Body of pancreas (tissue), 4 donors: ENCODE measurements at regions not wholly inside any gene's neighbourhood (a gene's known extent, or its start where the extent isn't known, plus 50 kb on each side); places are given as distances from the start of the nearest gene placed in this dataset.
"Not testable (repeated sequence)": the region's sequence is repeated elsewhere in the genome, so short reads cannot be mapped to it uniquely, and the experiment has no call there.

Source experiments
- POLR2A ChIP-seq, 3 donors: fragments of 450-650 bp; IDR thresholded peaks; one replicate each; pipeline ENCODE4 v1.6.1; 2016; ENCODE audit warnings: antibody characterized with exemption in 3 of 3, mild to moderate bottlenecking in 2 of 3
- TF ChIP-seq, protein P1 (sequence below), 7 experiments: fragments of 450-650 bp in 4 of 7; fragments of 200-600 bp in 3 of 7; sonication (generic) in 3 of 7; IDR thresholded peaks; one replicate each; pipeline ENCODE4 v1.5.1; 2016 to 2019; ENCODE audit warnings: antibody characterized with exemption in 7 of 7

DNA sequence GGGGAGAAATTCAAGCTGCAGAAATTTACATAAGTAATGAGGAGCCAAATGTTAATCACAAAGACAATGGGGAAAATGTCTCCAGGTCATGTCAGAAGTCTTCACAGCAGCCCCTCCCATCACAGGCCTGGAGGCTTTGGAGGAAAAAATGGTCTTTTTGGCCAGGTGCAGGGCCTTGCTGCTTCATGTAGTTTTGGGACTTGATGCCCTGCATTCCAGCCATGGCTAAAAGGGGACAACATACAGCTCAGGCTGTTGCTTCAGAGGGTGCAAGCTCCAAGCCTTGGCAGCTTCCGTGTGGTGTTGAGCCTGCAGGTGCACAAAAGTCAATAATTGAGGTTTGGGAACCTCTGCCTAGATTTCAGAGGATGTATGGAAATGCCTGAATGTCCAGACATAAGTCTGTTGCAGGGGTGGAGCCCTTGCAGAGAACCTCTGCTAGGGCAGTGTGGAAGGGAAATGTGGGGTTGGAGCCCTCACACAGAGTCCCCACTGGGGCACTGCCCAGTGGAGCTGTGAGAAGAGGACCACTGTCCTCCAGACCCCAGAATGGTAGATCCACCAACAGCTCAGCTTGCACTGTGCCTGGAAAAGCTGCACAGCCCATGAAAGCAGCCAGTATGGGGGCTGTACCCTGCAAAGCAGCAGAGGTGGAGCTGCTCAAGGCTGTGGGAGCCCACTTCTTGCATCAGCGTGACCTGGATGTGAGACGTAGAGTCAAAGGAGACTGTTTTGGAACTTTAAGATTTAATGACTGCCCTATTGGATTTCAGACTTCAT lies 95.8 kb downstream of the KIF26A start:
- TF ChIP-seq, protein P1, sequence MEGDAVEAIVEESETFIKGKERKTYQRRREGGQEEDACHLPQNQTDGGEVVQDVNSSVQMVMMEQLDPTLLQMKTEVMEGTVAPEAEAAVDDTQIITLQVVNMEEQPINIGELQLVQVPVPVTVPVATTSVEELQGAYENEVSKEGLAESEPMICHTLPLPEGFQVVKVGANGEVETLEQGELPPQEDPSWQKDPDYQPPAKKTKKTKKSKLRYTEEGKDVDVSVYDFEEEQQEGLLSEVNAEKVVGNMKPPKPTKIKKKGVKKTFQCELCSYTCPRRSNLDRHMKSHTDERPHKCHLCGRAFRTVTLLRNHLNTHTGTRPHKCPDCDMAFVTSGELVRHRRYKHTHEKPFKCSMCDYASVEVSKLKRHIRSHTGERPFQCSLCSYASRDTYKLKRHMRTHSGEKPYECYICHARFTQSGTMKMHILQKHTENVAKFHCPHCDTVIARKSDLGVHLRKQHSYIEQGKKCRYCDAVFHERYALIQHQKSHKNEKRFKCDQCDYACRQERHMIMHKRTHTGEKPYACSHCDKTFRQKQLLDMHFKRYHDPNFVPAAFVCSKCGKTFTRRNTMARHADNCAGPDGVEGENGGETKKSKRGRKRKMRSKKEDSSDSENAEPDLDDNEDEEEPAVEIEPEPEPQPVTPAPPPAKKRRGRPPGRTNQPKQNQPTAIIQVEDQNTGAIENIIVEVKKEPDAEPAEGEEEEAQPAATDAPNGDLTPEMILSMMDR (IDR thresholded peaks at IDR 0.05) = not testable (repeated sequence)
- not testable (repeated sequence) for TF ChIP-seq POLR2A (IDR thresholded peaks at IDR 0.05)
